Spleen (tissue), 7 donors: ENCODE measurements at regions not wholly inside any gene's neighbourhood (a gene's known extent, or its start where the extent isn't known, plus 50 kb on each side); places are given as distances from the start of the nearest gene placed in this dataset.

ENCODE experiments used
- CTCF ChIP-seq, 11 experiments: fragments of 200-600 bp in 7 of 11; fragments of 450-650 bp in 4 of 11; sonication (generic) in 4 of 11; IDR thresholded peaks in 8 of 11; conservative IDR thresholded peaks in 3 of 11; 1 replicate in 7 of 11; 2 replicates in 4 of 11; pipeline versions ENCODE4 v1.4.0 to v1.8.0; 2016 to 2021; ENCODE audit warnings: antibody characterized with exemption in 11 of 11, inconsistent platforms in 4 of 11, mild to moderate bottlenecking in 1 of 11
- POLR2A ChIP-seq, 3 donors: fragments of 450-650 bp; IDR thresholded peaks; one replicate each; pipeline ENCODE4 v1.5.1; 2017; ENCODE audit warnings: antibody characterized with exemption in 3 of 3, mild to moderate bottlenecking in 1 of 3
- POLR2AphosphoS5 ChIP-seq, 3 donors: sonication (generic); formaldehyde crosslinking; IDR thresholded peaks; one replicate each; pipeline ENCODE4 v1.5.1; 2017; ENCODE audit warnings: antibody characterized with exemption in 3 of 3
- donor health status: DM: no; HTN: no; CAD: no; lungs with moderate emphysema.
- donor health status: DM: no; HTN: no; CAD: no.
- donor health status: DM: no; HTN: no; CAD: no.

DNA sequence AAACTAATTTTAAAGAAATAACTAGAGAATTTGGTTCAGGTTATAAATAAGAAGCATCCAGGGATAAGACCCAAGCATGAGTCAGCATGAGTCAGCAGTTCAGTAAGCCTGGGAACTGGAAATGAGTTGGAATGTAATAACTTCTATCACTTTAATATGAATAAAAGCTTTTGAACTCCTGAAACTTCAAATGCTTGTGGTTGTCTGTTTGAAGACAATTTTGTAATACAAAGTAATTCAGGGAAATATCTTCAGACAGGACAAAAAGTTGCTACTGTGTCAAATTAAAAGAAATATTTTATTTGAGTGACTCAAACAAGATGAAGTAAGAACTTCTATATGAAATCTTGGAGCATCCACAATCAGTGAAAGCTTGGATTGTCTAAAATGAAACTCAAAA lies 331.2 kb upstream of the DAB2 start:
- TF ChIP-seq CTCF (IDR thresholded peaks at IDR 0.05 in 8 of 11, conservative IDR thresholded peaks at IDR 0.05 in 3 of 11), result no peak
- no peak for TF ChIP-seq POLR2A (IDR thresholded peaks at IDR 0.05)
- TF ChIP-seq POLR2AphosphoS5 (IDR thresholded peaks at IDR 0.05), result no peak
